ENCODE measurements at regions not wholly inside any gene's neighbourhood (a gene's known extent, or its start where the extent isn't known, plus 50 kb on each side); places are given as distances from the start of the nearest gene placed in this dataset.

- TF ChIP-seq, protein P1, sequence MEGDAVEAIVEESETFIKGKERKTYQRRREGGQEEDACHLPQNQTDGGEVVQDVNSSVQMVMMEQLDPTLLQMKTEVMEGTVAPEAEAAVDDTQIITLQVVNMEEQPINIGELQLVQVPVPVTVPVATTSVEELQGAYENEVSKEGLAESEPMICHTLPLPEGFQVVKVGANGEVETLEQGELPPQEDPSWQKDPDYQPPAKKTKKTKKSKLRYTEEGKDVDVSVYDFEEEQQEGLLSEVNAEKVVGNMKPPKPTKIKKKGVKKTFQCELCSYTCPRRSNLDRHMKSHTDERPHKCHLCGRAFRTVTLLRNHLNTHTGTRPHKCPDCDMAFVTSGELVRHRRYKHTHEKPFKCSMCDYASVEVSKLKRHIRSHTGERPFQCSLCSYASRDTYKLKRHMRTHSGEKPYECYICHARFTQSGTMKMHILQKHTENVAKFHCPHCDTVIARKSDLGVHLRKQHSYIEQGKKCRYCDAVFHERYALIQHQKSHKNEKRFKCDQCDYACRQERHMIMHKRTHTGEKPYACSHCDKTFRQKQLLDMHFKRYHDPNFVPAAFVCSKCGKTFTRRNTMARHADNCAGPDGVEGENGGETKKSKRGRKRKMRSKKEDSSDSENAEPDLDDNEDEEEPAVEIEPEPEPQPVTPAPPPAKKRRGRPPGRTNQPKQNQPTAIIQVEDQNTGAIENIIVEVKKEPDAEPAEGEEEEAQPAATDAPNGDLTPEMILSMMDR (IDR thresholded peaks at IDR 0.05): no peak
- TF ChIP-seq EZH2 (IDR thresholded peaks at IDR 0.05; ENCODE audit: borderline replicate concordance, insufficient read depth, low read depth, low read length, poor library complexity, severe bottlenecking): no peak
Observed at GRCh38 chr10:4353059-4353655, 472.9 kb upstream of the AKR1E2 start.

All from B cell (primary cell).